GM10266 (cell line): ENCODE measurements at regions not wholly inside any gene's neighbourhood (a gene's known extent, or its start where the extent isn't known, plus 50 kb on each side); places are given as distances from the start of the nearest gene placed in this dataset.

Experiments
- DNase-seq: peaks from one replicate; pipeline ENCODE4 v3.0.0; 2012; ENCODE audit errors: extremely low spot score
- CTCF ChIP-seq: IDR thresholded peaks from 2 replicates; pipeline ENCODE4 v1.5.1; 2012; ENCODE audit warnings: mild to moderate bottlenecking, low read depth; ENCODE audit not compliant: control insufficient read depth, insufficient read depth; ENCODE audit errors: missing control alignments

- DNase-seq: no peak
Observed at GRCh38 chr1:48164571-48164970, 57.9 kb upstream of the SLC5A9 start.

GRCh38 chr1:48160486-48161132, 61.9 kb upstream of the SLC5A9 start:
- TF ChIP-seq CTCF: no peak
- no peak for DNase-seq

More at GRCh38 chr1:48164571-48164970, 57.9 kb upstream of the SLC5A9 start:
- no peak for TF ChIP-seq CTCF

- no peak for TF ChIP-seq CTCF
- DNase-seq: no peak
Observed at GRCh38 chr1:48139275-48139674, 83.2 kb upstream of the SLC5A9 start.

GRCh38 chr1:48127735-48128685, 94.5 kb upstream of the SLC5A9 start:
- no peak for TF ChIP-seq CTCF
- DNase-seq: no peak

- no peak for DNase-seq
- no peak for TF ChIP-seq CTCF
Observed at GRCh38 chr1:48123647-48124046, 98.9 kb upstream of the SLC5A9 start.

- no peak for TF ChIP-seq CTCF
- DNase-seq: no peak
Observed at GRCh38 chr1:48121955-48122354, 100.6 kb upstream of the SLC5A9 start.

GRCh38 chr1:48120621-48121020, 101.9 kb upstream of the SLC5A9 start:
- TF ChIP-seq CTCF: no peak
- DNase-seq: no peak
